ENCODE measurements at regions not wholly inside any gene's neighbourhood (a gene's known extent, or its start where the extent isn't known, plus 50 kb on each side); places are given as distances from the start of the nearest gene placed in this dataset.

DNA sequence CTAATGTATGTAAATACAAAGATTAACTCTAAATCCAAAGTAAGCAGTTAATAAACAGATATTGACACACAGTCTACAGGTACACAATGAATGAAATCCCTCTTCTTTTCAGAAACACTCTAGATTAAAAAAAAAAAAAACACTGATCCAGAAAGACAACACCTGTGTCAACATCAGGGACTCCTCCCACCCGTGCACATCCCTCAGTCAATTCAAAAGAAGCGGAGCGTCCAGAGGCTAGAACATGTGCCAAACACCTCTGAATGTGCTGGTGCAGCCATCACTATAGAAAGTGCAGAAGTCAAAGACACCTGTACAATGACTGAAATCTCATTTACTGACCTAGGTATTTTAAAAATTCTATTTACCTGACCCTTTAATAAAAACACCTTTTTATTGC, 622.6 kb upstream of the ID2 start:
- TF ChIP-seq, protein P1, sequence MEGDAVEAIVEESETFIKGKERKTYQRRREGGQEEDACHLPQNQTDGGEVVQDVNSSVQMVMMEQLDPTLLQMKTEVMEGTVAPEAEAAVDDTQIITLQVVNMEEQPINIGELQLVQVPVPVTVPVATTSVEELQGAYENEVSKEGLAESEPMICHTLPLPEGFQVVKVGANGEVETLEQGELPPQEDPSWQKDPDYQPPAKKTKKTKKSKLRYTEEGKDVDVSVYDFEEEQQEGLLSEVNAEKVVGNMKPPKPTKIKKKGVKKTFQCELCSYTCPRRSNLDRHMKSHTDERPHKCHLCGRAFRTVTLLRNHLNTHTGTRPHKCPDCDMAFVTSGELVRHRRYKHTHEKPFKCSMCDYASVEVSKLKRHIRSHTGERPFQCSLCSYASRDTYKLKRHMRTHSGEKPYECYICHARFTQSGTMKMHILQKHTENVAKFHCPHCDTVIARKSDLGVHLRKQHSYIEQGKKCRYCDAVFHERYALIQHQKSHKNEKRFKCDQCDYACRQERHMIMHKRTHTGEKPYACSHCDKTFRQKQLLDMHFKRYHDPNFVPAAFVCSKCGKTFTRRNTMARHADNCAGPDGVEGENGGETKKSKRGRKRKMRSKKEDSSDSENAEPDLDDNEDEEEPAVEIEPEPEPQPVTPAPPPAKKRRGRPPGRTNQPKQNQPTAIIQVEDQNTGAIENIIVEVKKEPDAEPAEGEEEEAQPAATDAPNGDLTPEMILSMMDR (IDR thresholded peaks at IDR 0.05): no peak
- TF ChIP-seq EZH2 (IDR thresholded peaks at IDR 0.05) (no peak), EZH2phosphoT487 (IDR thresholded peaks at IDR 0.05) (no peak)
